ENCODE measurements at regions not wholly inside any gene's neighbourhood (a gene's known extent, or its start where the extent isn't known, plus 50 kb on each side); places are given as distances from the start of the nearest gene placed in this dataset.

GRCh38 chr5:57825031-57825686 is 342.5 kb upstream of the ACTBL2 start:
- H3K4me2 ChIP-seq = no peak overlapping the region
- TF ChIP-seq Cebpa-rat (IDR thresholded peaks at IDR 0.05) = no peak
- H3K27ac ChIP-seq = no peak overlapping the region
- H4K20me1 ChIP-seq = no peaks in the 10 kb centered on the region
- H3K4me3 ChIP-seq = no peak overlapping the region
- H3K27me3 ChIP-seq = no peaks in the 10 kb centered on the region
- H3K4me1 ChIP-seq = no peaks in the 10 kb centered on the region
- H3K36me3 ChIP-seq = no peaks in the 10 kb centered on the region
- no peaks in the 10 kb centered on the region; the same call in 1 of the 2 replicates for H3K9me3 ChIP-seq
- no peak overlapping the region for H3K9ac ChIP-seq

DNA sequence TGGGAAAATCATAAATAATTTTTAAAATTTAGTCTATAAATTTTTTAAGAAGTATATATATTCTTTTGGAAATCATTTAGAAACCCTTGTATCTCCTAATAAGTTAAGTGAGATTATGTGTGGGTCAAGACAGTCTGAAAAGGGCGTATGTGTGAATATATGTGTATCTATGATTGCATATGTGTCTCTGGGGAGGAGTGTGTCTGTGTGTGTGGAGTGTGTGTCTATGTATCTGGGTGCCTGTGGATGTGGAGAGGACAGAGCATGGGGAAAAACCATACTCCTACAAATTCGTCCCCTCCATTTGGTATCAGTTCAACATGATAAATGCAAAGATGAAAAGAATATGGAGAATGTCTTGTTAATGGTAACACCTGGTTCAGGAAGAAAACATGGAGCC is 342.0 kb upstream of the ACTBL2 start:
- no peak overlapping the region for H3K9ac ChIP-seq

DNA sequence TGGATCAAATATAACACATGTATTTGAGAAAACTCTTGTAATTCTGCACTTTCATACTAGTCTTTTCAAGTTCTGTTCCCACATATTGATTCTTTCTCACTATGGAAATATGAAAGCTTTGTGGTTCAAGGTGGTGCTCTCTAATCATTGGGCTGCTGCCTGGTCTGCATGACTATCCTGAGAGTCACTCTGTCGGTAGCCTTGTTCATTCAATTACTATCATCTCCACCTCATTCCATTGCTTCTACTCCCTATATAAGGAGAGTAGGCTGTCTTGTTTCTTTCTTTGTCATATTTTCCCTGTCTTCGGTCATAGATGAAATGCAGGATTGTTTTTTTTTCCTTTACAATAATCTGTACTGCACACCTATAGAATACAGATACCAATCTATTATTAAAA is 341.4 kb upstream of the ACTBL2 start:
- Histone ChIP-seq H3K4me2 (no peak overlapping the region), H3K9me3 (no peaks in the 10 kb centered on the region; the same call in 1 of the 2 replicates), H3K9ac (no peak overlapping the region), H4K20me1 (no peaks in the 10 kb centered on the region), H3K27me3 (no peaks in the 10 kb centered on the region), H3K27ac (no peak overlapping the region), H3K4me1 (no peaks in the 10 kb centered on the region), H3K36me3 (no peaks in the 10 kb centered on the region), H3K4me3 (no peak overlapping the region)
- no peak for TF ChIP-seq Cebpa-rat (IDR thresholded peaks at IDR 0.05)

More for the DNA sequence above, 342.0 kb upstream of the ACTBL2 start:
- H3K36me3 ChIP-seq = no peaks in the 10 kb centered on the region
- no peaks in the 10 kb centered on the region for H3K27me3 ChIP-seq
- H3K4me3 ChIP-seq = no peak overlapping the region
- H3K9me3 ChIP-seq = no peaks in the 10 kb centered on the region; the same call in 1 of the 2 replicates
- no peaks in the 10 kb centered on the region for H3K4me1 ChIP-seq
- H3K4me2 ChIP-seq = no peak overlapping the region
- H4K20me1 ChIP-seq = no peaks in the 10 kb centered on the region
- H3K27ac ChIP-seq = no peak overlapping the region
- no peak for TF ChIP-seq Cebpa-rat (IDR thresholded peaks at IDR 0.05)

DNA sequence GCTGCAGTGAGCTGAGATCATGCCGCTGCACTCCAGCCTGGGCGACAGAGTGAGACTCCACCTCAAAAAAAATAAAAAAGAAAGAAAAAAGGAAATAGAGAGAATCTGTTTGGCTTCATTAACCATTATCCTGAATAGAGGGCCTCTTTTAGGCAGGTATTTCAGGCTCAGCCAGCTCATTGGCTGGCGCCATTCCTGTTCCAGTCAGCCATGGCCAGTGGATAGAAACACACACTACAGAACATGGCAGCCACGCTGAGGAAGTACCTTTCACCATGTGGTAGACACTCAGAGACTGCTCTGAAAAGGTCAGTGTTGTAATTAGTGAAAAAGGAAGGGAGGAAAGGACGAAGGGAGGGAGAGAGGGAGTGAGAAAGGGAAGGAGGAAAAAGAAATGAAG is 340.0 kb upstream of the ACTBL2 start:
- no peaks in the 10 kb centered on the region for H3K36me3 ChIP-seq
- no peak for TF ChIP-seq Cebpa-rat (IDR thresholded peaks at IDR 0.05)

DNA sequence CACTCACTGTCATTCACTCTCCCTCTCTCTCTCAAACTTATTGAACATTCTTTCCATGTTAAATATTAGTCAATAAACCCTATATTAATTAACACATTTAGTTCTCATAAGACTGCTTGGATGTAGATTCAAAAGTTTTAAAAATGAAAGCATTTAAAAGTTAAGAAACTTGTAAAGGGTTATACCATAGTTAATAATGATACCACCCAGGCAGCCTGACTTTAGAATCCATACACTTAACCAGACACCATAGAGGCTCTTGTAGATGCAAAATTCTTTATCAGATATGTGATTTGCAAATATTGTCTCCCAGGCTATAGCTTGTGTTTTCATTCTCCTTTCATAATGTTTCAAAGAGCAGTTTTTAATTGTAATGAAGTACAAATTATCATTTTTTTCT is 335.8 kb upstream of the ACTBL2 start:
- H3K27me3 ChIP-seq = no peaks in the 10 kb centered on the region
- no peaks in the 10 kb centered on the region for H4K20me1 ChIP-seq
- H3K9ac ChIP-seq = no peak overlapping the region
- no peak overlapping the region for H3K27ac ChIP-seq
- H3K4me2 ChIP-seq = no peak overlapping the region
- no peak overlapping the region for H3K4me3 ChIP-seq
- H3K4me1 ChIP-seq = no peaks in the 10 kb centered on the region
- TF ChIP-seq Cebpa-rat (IDR thresholded peaks at IDR 0.05) = no peak
- no peaks in the 10 kb centered on the region for H3K36me3 ChIP-seq
- H3K9me3 ChIP-seq = no peaks in the 10 kb centered on the region; the same call in 1 of the 2 replicates

More for the DNA sequence above, 340.0 kb upstream of the ACTBL2 start:
- no peak overlapping the region for H3K4me3 ChIP-seq
- no peak overlapping the region for H3K4me2 ChIP-seq
- H3K27me3 ChIP-seq = no peaks in the 10 kb centered on the region
- no peak overlapping the region for H3K27ac ChIP-seq
- no peaks in the 10 kb centered on the region for H3K4me1 ChIP-seq
- H3K9ac ChIP-seq = no peak overlapping the region
- no peaks in the 10 kb centered on the region; the same call in 1 of the 2 replicates for H3K9me3 ChIP-seq
- H4K20me1 ChIP-seq = no peaks in the 10 kb centered on the region

DNA sequence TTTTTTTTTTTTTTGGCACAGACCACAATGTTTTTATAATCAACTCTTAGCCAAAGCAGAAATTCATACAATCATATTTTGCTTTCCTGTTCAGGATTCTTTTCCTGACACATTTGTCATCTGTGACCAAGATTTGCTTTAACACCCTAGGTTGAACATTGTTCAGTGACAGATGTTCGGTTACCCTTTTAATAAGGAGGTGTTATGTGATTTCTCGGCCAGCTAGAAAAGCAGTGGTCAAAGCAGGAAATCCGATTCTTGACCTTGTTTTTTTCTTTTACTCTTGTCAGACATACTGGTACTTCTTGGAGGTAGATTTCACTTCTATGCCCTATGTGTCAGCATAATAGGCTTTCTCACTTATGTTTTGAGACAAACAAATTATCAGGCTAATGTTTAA is 335.3 kb upstream of the ACTBL2 start:
- no peak overlapping the region for H3K4me3 ChIP-seq
- H3K4me2 ChIP-seq = no peak overlapping the region
- TF ChIP-seq Cebpa-rat (IDR thresholded peaks at IDR 0.05) = no peak
- H4K20me1 ChIP-seq = no peaks in the 10 kb centered on the region
- no peaks in the 10 kb centered on the region for H3K27me3 ChIP-seq
- H3K27ac ChIP-seq = no peak overlapping the region
- H3K4me1 ChIP-seq = no peaks in the 10 kb centered on the region
- H3K9ac ChIP-seq = no peak overlapping the region
- H3K9me3 ChIP-seq = no peaks in the 10 kb centered on the region; the same call in 1 of the 2 replicates
- H3K36me3 ChIP-seq = no peaks in the 10 kb centered on the region

- Histone ChIP-seq H3K4me1 (no peaks in the 10 kb centered on the region), H3K27me3 (no peaks in the 10 kb centered on the region), H3K36me3 (no peaks in the 10 kb centered on the region), H3K9me3 (no peaks in the 10 kb centered on the region), H3K9ac (no peak overlapping the region), H3K4me3 (no peak overlapping the region), H3K27ac (no peak overlapping the region), H3K4me2 (no peak overlapping the region), H4K20me1 (no peaks in the 10 kb centered on the region)
- no peak for TF ChIP-seq Cebpa-rat (IDR thresholded peaks at IDR 0.05)
These were observed 334.4 kb upstream of the ACTBL2 start for GRCh38 chr5:57817001-57817453.

DNA sequence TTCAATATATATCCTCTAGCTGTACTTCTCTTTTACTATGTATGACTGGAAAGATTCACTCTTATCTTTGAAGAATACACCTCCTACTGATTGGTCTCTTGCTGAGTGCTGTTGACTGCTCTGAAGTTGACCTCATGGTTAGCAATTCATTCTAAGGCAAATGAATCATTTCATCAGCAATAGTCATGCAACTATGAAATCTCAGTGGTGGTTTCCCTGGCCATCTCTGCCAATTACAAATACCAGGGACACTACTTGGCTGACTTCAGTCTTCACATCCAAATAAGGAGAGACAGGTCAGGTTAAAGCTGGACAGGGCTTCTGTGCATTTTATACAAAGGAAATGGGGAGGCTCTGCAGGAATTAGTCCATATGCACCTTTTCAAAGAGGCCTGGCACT is 333.5 kb upstream of the ACTBL2 start:
- H3K27me3 ChIP-seq = no peaks in the 10 kb centered on the region
- H3K27ac ChIP-seq = no peak overlapping the region
- no peaks in the 10 kb centered on the region for H3K4me1 ChIP-seq
- no peak for TF ChIP-seq Cebpa-rat (IDR thresholded peaks at IDR 0.05)
- no peak overlapping the region for H3K9ac ChIP-seq
- H4K20me1 ChIP-seq = no peaks in the 10 kb centered on the region
- H3K4me3 ChIP-seq = no peak overlapping the region
- H3K36me3 ChIP-seq = no peaks in the 10 kb centered on the region
- no peak overlapping the region for H3K4me2 ChIP-seq
- no peaks in the 10 kb centered on the region for H3K9me3 ChIP-seq

- Histone ChIP-seq H3K9ac (no peak overlapping the region), H3K27ac (no peak overlapping the region), H3K4me2 (no peak overlapping the region), H4K20me1 (no peaks in the 10 kb centered on the region), H3K9me3 (no peaks in the 10 kb centered on the region), H3K4me3 (no peak overlapping the region), H3K27me3 (no peaks in the 10 kb centered on the region), H3K36me3 (no peaks in the 10 kb centered on the region), H3K4me1 (no peaks in the 10 kb centered on the region)
- TF ChIP-seq Cebpa-rat (IDR thresholded peaks at IDR 0.05) = no peak
These were observed 323.1 kb upstream of the ACTBL2 start for GRCh38 chr5:57805732-57806131.

DNA sequence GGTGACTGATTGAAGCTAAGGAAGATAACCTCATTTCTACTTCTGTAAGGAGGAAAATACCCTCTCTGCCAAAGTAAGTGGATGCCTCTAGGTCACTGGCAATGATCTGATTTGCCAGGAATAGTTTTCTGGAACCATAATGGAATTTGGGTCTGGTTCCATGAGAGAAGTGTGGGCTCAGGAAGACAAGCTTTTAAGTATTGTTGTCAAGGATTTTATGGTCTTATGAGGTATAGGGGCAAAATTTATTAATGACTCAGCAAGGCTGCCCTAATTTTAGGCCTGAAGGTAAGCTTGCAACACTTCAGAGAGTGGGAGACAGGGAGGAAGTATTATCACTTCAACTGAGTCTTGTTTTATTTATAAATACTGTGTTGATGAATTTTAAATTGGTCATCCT is 322.6 kb upstream of the ACTBL2 start:
- no peaks in the 10 kb centered on the region for H4K20me1 ChIP-seq
- H3K9me3 ChIP-seq = no peaks in the 10 kb centered on the region
- H3K4me2 ChIP-seq = no peak overlapping the region
- H3K27ac ChIP-seq = no peak overlapping the region
- H3K4me1 ChIP-seq = no peaks in the 10 kb centered on the region
- TF ChIP-seq Cebpa-rat (IDR thresholded peaks at IDR 0.05) = no peak
- no peaks in the 10 kb centered on the region for H3K36me3 ChIP-seq
- no peak overlapping the region for H3K4me3 ChIP-seq
- H3K27me3 ChIP-seq = no peaks in the 10 kb centered on the region
- no peak overlapping the region for H3K9ac ChIP-seq

GRCh38 chr5:57804505-57804904 is 321.9 kb upstream of the ACTBL2 start:
- H3K27ac ChIP-seq = no peak overlapping the region
- H3K9me3 ChIP-seq = no peaks in the 10 kb centered on the region

More at GRCh38 chr5:57804505-57804904, 321.9 kb upstream of the ACTBL2 start:
- Histone ChIP-seq H4K20me1 (no peaks in the 10 kb centered on the region), H3K4me2 (no peak overlapping the region), H3K4me3 (no peak overlapping the region), H3K9ac (no peak overlapping the region), H3K36me3 (no peaks in the 10 kb centered on the region), H3K27me3 (no peaks in the 10 kb centered on the region), H3K4me1 (no peaks in the 10 kb centered on the region)
- no peak for TF ChIP-seq Cebpa-rat (IDR thresholded peaks at IDR 0.05)

All from BLaER1 (cell line).